HPDE6-E6E7 (cell line): ENCODE measurements at regions not wholly inside any gene's neighbourhood (a gene's known extent, or its start where the extent isn't known, plus 50 kb on each side); places are given as distances from the start of the nearest gene placed in this dataset.
A peak's percentile ranks its signal among the peaks of the same experiment; 100 is the strongest.
"Not testable (repeated sequence)": the region's sequence is repeated elsewhere in the genome, so short reads cannot be mapped to it uniquely, and the experiment has no call there.

ENCODE experiments used
- DNase-seq: peaks from one replicate; pipeline ENCODE4 v3.0.0; 2011; ENCODE audit warnings: missing footprints; ENCODE audit errors: extremely low spot score

DNA sequence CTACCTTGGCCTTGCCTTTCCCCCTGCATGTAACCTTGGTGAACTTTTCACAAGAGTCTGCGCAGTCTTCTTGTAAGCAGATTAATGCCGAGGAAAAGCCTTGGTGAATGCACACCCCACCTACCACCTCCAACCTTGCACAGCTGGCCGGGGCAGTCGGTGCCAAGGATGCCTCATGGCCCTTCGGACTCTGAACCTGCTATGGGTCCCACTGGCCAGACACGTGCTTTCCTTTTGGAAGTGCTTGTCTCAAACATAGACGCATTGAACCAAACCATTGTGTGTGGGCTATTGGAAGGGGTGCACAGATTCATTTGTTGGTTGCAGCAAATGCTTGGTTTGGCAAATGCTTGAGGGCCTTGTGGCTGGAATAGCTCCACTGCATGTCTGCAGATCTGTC, 109.0 kb upstream of the PLGLB2 start:
- DNase-seq: not testable (repeated sequence)

DNA sequence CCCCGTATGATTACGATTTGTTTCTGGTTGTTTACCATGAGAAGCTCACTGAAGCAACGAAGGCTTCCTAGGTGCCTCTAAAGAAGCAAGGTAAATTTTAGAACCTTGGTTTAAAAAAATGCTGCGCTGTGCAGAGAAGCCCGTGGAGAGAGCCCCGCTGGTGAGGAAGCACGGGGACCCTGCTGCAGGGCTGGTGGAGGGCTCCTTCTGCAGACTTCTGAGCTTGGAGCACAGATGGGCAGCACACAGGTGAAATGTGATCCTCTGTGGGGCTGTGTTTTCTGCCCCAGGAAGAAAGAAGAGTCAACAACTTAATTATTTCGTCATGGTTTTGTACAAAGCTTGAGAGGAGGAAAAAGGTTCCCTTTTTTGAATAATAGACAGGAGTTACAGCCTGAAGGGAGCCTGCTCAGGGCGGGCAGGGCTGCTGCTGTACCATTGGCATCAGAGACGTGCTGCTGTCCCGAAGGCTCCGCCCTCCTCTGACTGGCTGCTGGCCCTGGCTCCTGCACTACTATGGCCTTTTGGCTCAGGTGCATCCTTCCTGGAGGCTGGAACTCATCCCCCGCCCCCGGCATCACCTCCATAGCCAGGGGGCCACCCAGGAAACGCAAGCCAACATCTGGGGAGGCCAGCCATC, 108.0 kb upstream of the PLGLB2 start:
- not testable (repeated sequence) for DNase-seq

DNA sequence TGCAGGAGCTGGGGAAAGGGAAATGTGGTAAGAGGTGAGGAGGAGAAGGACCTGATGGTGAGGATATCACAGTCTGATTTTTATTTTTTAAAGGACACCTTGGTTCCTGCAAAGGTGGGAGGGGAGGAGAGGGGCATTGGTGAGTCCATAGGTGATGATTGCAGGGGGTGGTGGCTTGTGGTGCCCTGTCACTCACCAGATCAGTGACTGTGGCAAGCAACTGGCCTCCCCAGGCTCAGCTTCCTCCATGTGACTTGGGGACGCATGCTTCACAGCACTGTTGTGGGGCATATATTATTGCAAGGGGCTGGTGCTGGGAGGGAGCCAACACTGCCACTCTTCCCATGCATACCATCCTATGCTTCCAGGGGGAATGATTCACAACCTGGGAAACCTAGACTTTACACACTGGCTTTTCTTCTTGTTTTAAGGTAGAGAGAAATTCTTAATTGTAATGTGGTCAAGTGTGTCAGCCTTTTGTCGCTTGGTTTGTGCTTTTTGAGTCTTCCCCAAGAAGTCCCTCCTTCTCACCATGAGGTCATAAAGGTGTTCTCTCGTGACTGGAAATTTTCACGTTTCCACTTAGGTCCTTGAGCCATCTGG, 106.8 kb upstream of the PLGLB2 start:
- not testable (repeated sequence) for DNase-seq

DNA sequence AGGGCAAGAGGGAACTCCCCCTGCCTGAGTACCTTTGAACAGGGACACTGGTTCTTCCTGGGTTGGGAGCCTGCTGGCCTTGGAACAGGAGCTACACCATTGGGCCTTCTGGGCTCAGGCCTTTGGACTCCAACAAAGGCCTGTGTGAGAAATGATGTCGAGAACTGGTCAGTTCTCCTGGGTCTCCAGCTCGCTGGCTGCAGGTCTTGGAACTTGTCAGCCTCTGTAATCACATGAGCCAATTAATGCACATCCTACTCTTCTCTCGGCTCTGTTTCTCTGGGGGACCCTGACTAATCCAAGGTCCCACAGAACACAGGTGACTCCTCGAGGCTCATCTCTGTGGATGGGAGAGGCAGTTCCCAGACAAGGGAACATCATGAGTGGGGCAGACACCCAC, 104.7 kb upstream of the PLGLB2 start:
- not testable (repeated sequence) for DNase-seq

DNA sequence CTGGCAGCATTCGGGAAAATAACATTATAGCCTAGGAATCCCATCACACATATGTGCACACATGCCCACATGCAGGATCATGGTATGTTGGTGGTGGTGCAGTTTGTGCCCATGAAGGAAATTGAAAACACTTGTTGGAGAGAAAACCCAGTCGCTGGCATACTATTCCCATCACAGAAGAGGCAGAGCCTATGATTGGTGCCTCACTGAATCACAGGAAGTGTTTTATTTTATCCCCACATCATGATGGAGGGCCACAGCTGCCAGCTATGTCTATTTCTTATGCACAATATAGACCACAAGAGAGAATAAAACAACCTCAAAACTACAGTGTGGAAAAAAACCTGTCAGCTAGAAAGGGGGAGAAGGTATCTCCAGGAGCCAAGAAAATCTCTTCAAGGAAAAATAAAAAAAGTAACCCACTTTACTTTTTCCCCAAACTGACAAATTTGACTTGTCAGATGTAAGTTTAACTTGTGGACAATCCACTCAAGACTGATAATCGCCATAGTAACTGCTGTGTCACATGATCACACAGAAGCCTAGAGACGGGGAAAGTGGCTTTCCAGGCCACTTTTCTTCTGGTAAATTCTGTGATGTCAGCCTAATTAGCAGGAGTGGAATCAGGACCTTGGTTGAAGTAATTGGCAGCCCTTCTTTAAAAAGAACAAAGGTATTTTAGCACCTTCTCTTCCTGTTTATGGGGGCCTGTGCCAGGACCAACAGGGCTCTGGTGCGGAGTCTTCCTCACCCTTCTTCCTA, 100.0 kb upstream of the PLGLB2 start:
- DNase-seq: not testable (repeated sequence)

DNA sequence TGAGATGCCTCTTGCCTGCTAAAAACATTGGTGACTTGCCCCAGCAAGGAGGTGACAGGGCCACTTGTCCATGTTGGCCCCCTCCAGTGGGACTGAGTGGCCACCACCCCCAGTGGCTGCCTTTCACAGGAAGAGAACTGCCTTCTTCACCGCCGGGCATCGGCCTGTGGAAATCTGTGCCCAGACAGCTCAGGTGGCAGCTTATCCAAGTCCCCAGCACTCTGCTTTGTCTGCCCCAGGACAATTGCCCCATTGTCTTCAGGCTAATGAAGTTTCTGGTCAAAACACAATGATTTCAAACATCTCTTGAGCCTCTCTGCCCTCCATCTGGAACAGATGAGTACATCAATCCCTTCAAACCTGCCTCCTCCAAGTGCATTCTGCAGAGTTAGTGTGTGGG, 99.1 kb upstream of the PLGLB2 start:
- DNase-seq: not testable (repeated sequence)

DNA sequence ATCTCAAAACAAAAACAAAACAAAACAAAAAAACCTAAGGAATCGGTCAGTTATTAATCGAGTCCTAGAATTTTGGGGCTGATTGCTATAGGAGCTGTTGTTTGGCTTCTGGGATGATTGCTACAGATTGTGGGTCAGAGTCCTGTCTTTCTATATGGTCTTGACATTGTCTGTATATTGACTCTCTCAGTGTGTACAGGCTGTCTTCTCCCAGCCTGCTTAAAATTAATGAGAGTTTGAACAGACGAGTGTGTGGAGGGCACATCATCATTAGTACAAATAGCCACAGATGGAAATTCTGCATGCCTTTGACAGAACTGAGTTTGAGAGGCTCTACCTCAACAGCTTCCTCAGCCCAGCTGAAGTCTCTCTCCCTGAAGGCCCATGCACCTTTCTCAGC, 98.0 kb upstream of the PLGLB2 start:
- DNase-seq: not testable (repeated sequence)

DNA sequence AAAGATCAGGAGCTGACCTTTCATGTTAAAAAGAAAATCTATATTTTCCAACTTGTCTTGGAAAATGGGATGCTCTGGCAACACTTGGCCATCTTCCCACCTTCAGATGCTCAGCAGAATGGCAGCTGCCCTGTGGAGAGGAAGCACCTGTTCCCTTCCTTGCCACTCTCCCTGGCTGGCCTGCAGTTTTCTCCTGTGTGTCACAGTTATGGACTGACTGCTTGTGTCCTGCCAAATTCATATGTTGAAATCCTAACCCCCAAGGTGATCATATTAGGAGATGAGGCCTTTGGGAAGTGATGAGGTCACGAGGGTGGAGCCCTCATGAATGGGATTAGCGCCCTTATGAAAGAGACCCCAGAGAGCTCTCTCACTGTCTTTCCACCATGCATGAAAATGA, 97.0 kb upstream of the PLGLB2 start:
- DNase-seq: not testable (repeated sequence)

DNA sequence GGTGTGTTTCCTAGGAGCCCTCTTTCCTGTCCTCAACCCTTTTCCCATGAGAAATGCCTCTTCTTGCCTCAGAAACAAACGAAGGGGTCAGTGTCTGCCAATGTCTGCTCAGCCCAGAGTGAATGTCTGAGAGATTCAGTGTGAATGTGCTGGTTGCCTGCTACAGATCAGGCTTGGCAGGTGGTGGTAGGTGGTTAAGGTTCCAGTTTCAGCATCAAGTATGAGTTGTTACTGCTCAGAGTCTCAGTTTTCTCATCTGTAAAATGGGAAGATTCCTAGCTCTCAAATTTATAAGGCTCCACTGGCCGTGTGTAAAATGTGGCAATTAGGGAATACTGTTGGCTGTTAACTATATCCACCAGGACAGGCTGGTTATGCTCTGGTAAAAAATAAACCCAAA, 96.3 kb upstream of the PLGLB2 start:
- DNase-seq: not testable (repeated sequence)

DNA sequence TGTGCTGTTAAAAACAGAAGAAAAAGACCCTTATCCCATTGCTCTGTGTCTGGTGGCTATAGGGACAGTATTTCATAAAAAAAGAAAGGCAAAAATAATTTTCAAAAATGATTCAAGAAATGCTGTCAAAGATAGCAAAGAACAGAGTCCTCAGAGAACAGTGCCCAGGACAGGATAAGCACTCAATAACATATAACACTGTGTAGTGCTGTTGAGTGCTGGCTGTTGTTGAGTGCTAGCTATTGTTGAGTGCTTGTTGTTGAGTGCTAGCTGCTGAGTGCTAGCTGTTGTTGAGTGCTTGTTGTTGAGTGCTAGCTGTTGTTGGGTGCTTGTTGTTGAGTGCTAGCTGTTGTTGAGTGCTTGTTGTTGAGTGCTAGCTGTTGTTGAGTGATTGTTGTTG, 94.5 kb upstream of the PLGLB2 start:
- not testable (repeated sequence) for DNase-seq

DNA sequence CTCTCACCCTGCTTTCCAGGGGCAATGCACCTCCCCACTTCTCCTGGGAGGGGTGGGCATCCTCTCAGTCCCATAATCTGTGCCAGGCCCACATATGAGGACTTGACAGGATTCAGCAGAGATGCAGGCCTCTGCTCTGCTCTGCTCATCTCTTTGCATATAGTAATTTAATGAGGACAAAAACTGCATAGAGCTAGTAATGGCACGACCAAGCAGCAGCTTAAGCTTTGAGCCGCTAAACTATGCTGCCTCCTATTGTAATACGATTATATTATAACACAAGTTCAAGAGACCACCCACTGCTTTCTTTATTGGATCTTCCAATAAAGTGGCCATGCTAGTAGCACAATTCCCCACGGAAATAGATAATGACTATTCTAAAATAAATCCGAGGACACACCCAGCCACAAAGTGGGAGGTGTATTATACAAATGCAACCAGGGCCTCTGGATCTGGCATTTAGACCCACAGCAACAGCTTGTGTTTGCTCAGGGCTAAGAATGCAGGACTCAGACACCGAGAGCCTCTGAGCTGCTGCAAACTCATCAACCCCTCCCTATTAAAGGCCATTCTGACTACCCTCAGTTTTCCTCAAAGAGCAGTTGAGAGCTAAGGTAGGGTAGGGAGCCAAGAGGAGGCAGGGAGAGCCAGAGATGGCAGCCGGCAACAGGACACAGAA, 93.6 kb upstream of the PLGLB2 start:
- DNase-seq: not testable (repeated sequence)

DNA sequence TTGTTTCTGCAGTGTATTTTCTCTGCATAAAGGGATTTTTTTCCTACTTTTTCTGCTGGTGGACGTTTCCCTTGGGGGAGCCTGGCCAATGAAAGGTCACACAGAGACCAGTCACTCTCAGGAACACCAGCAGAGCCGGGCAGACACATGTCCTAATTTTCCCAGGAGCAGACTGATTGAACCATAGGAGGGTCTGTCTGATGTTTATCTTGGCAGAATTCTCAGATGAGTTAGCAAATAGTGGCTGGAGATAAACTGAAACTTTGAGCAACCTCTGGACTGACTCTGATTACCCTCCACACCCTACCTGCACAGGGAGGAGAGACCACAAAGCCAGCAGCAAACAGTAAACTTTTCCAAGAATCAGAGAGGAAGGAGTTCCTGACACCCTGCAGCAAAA, 90.0 kb upstream of the PLGLB2 start:
- DNase-seq: not testable (repeated sequence)

DNA sequence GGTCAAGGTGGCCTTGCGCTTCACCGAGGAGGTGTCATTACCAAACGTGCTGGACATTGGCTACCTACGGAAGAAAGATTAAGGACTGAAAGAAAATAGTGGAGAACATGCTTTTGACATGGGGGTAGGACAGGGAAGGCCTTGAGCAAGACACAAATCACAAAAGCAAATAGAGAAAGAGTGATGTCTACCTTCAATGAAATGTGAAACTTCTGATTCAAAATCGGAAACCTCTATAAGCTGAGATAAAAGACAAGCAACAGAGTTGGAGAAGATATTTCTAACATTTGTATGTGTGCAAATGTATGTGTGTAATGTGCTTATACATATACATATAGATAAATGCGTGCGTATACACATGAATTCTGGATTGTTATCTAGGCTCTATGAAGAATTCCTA, 89.5 kb upstream of the PLGLB2 start:
- not testable (repeated sequence) for DNase-seq

DNA sequence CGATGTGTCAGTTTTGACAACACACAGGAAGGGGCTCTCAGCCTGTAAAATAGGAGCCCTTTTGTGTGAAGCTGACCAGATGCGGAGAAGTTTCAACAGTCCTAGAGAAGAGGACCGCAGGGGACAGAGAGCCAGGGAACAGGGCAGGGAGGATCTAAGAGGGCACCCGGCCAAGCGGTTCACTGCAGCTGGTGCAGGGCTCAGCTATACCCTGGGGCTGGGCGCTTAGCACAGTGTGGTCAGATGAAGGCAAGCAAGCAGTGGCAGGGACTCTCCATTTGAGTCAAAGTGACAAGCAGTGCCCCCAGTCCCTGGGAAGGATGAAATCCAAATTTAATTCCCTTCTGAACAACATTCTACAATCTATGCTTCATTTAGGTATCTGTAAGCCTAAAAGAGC, 88.9 kb upstream of the PLGLB2 start:
- not testable (repeated sequence) for DNase-seq

DNA sequence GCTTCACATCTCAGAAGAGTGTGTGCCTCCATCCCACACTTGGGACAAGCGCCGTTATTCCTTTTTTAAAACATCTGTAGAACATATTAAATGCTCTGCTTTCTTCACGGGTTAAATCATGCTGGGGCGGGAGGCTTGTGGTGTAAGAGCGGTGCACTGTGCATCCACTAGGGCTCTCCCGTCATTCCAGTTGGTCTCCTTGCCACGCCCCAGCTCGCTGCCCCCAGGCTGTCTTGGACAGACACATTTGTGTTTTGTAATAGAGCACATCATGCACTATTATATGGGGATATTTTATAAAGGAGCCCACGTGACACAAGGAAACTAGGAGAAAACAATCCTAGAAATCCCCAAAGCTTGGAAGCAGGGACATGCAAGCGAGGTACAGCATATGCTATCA, 87.7 kb upstream of the PLGLB2 start:
- not testable (repeated sequence) for DNase-seq

DNA sequence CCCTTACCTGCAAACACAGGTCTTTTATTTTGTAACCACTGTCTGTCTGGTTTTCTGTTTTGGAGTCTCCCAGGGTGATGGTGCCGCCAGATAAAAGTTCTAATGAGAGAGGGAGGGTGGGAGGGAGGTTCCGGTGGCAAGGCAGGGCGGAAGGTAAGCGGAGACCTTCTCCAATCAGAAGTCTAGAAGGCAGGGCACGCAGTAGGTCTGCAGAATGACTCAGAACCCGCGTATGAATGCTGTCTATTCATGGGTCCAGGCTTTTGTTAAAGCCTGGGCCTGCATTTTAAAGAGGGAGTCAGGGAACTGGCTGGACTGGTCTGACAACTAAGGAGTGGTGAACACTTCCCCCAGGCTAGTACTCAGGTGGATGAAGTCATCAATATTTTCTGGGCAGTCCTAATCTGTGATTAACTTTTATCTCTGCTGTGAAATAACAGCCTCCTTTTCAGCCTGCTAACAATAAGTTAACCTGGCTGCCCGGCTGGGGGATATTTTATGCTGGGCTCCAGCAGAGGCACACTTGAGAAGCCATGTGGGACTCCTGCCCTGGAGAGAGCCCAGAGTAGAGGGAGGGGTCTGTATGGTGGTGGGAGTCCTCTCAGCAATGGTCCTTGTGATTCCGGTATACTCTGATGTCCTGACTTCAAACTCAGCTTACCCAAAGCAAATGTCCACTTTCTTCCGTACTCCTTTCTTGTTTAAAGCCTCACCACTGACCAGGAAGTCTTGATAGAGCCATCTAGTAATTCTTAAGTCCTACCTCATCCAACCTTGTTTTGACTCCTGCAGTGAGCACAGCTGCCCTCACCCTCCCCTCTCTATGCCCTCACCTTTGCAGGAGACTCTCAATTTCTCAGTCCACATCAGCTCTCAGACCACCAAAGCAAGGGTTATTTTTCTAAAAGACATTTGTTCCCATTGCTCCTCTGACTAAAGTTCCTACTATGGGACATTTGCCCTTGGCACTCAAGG, 85.3 kb upstream of the PLGLB2 start:
- peak; percentile 27 for DNase-seq

DNA sequence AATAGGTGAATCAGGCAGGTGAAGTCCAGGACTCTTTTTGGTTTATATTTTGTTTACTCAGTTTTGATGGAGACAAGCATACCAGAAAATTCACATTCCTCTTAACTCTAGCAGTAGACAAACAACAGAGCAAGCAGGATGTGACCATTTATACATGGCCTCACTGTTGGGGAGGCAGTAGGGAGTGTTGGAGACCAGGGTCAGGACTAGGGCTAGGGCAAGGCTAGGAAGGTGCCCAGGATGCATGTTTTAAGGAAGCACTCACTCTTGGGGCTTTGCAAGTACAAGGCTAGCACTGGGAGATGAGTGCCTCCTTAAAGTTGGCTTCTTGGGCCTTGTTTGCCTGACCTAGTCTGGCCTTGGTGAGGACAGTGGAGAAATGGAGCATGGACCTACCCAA, 84.5 kb upstream of the PLGLB2 start:
- DNase-seq: not testable (repeated sequence)

DNA sequence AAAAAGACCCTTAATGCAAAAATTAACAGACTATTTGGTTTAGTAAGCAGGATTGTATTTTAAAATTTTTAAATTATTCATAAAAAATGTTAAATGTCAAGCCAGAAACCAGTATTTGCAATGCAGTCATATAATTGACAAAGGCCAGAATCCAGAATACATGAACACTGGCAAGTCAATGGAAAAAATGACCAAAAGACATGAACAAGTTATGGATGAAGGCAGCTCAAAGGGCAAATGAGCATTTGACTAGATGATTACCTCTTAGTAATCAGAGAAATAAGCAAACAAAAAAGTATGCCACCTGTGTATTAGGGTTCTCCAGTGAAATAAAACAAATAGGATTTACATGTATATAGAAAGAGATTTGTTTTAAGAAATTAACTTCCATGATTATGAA, 80.9 kb upstream of the PLGLB2 start:
- DNase-seq: not testable (repeated sequence)

DNA sequence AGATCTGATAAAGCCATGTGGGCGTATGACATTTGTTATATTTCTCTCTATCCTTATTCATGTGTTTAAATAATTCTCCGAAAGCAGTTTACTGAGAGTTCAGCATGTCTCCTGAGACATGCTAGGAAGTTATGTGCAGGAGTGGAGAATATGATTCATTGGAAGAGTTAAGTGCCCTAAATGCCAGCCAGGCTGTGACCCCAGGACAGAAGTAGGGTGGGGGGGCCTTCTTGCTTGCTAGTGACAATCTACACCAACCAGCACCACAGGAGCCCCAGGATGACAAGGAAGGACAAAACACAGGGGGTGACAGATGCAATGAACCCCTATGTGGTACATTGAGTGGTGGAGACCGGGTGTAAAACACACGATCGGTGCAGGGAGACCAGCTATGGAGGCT, 79.5 kb upstream of the PLGLB2 start:
- DNase-seq: not testable (repeated sequence)

DNA sequence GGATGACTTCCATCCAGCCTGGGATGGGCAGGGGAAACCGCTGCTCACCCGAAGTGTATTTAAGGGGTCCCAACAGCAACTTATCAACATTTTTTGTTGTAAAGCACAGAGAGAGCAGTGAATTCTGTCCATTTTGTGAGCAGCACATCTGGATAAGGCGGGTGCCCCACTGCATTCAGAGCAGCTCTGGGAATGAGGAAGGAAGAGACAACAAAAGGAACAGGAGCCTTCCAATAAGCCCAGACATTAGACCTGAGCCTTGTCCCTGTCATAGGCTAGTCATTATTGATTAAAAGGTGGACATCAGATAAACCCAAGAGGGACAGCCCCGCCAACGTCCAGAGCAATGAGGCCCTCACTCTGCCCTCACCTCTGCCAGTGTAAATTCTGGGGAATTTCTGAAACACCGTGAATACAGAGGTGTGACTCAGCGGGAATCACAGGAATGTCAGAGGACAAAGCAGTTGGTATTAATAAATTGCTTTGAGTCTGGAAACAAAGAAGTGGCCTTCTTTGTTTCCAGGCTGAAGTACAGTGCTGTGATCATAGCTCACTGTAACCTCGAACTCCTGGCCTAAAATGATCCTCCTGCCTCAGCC, 78.2 kb upstream of the PLGLB2 start:
- not testable (repeated sequence) for DNase-seq

DNA sequence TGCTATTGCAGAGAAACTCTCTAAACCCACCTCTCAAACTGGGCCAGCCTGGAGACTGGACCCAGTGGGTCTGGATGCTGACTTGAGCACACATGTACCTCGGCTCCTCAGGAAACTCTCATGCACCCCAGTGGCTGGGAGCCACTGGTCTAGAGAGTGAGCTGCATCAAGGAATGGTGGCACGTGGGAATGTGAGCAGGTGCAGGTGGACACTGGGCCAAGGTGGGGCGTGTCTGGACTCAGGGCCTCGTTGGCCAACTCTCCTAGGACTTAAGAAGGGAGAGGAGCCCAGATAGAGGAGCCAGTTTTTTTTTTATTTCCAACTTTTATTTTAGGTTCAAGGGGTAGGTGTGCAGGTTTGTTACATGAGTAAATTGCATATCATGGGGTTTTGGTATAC, 75.5 kb upstream of the PLGLB2 start:
- not testable (repeated sequence) for DNase-seq
